ENCODE measurements at regions not wholly inside any gene's neighbourhood (a gene's known extent, or its start where the extent isn't known, plus 50 kb on each side); places are given as distances from the start of the nearest gene placed in this dataset.

DNA sequence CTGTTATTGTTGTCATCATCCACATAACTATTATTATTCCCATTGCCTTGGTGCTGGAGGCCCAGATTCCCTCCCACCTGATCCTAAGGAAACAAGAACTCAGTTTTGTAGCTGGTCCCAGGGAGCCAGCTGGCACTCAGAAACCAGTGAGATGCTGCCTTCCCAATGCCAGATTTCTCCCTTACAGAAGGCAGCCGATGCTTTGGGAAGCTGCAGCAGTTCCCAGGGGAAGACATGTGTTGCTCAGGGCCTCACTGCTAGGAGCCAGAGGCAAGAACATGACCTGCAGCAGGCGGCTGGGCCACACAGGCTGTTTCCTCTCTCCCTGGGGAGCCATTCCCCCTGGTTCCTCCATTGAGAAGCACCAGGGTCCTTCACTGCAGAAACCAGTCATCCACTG, 59.9 kb upstream of the GRIN2A start (continued):
- no peak for TF ChIP-seq ASH2L (IDR thresholded peaks at IDR 0.05; ENCODE audit: low read length)

DNA sequence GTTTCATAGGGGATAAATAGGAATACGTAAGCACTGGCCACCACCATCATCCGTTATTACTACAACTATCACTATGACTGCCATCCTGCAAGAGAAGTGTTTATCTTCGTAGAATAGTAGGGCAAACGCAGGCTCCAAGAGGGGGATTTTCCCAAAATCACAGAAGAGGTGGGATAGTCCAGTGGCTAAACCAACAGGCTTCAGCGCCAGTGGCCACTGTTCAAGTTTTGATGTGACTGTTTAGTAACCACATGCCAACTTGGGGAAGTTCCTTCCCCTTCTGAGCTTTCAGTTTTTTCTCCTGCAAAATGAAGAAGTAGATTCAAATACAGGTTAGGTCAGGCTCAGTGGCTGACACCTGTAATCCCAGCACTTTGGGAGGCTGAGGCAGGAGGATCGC, 60.7 kb upstream of the GRIN2A start:
- H3K36me3 ChIP-seq (ENCODE audit: control insufficient read depth in 2 of 4, insufficient read depth in 4 of 4, low read length in 3 of 4): no peaks in the 10 kb centered on the region
- no peaks in the 10 kb centered on the region for H3K27me3 ChIP-seq (replicated peaks in 1 of 4; ENCODE audit: control insufficient read depth in 3 of 4, extremely low read depth in 1 of 4, insufficient read depth in 3 of 4, low read length in 3 of 4)
- H3K23ac ChIP-seq (ENCODE audit: insufficient read length): no peak overlapping the region
- H3K79me1 ChIP-seq (ENCODE audit: low read depth, low read length): no peaks in the 10 kb centered on the region
- no peak overlapping the region for H3K27ac ChIP-seq (ENCODE audit: low read depth, low read length)
- H3K4me3 ChIP-seq (ENCODE audit: extremely low read depth in 1 of 4, insufficient read depth in 2 of 4, low read depth in 3 of 4, low read length in 4 of 4): no peak overlapping the region
- no peaks in the 10 kb centered on the region for H4K20me1 ChIP-seq (replicated peaks in 1 of 2; ENCODE audit: control insufficient read depth in 1 of 2, insufficient read depth in 2 of 2, low read length in 2 of 2)
- no peak overlapping the region for H4K91ac ChIP-seq (replicated peaks; ENCODE audit: insufficient read length, low read length)
- H4K5ac ChIP-seq (ENCODE audit: insufficient read length, low read depth, low read length): no peak overlapping the region
- no peak overlapping the region for H3K56ac ChIP-seq (replicated peaks; ENCODE audit: insufficient read length, low read depth, low read length)
- H3K4me2 ChIP-seq (ENCODE audit: insufficient read depth in 1 of 2, low read depth in 2 of 2, low read length in 2 of 2): no peak overlapping the region
- 91% methylated on average over 6 of the region's 6 CpGs; no CpG with 5 or more reads in 1 of the 2 experiments for WGBS, 2 experiments (ENCODE audit: extremely low coverage in 1 of 2, insufficient coverage in 1 of 2, insufficient read length in 1 of 2, insufficient replicate concordance in 2 of 2, low coverage in 1 of 2, low lambda C conversion rate in 2 of 2, missing lambda C conversion rate in 1 of 2)
- no peak overlapping the region for H3K14ac ChIP-seq (ENCODE audit: insufficient read length)
- H3K4me1 ChIP-seq (replicated peaks in 1 of 4; ENCODE audit: control insufficient read depth in 3 of 4, insufficient read depth in 4 of 4, low read length in 3 of 4): no peaks in the 10 kb centered on the region; a peak in 1 of 7 replicates
- H2BK15ac ChIP-seq (ENCODE audit: low read length): no peak overlapping the region
- DNase-seq (ENCODE audit: low read depth in 1 of 2, low spot score in 2 of 2) (no peak), FAIRE-seq (no peak)
- no peak overlapping the region for H2BK20ac ChIP-seq (ENCODE audit: low read length)
- no peak overlapping the region for H2BK5ac ChIP-seq (ENCODE audit: low read depth, low read length)
- no peak overlapping the region for H4K8ac ChIP-seq (ENCODE audit: extremely low read depth, insufficient read depth, low read length)
- no peak overlapping the region for H3K18ac ChIP-seq (ENCODE audit: extremely low read depth, low read length)
- ChIA-PET CTCF (ENCODE audit: partially characterized antibody) (interaction anchor here (0.8 kb wide), 1 partner anchor 46 kb away, joined by 3 read pairs; no protein-coding TSS in a partner anchor), POLR2A (ENCODE audit: partially characterized antibody) (no interaction called here)
- H2AK5ac ChIP-seq (ENCODE audit: low read depth, low read length): no peak overlapping the region
- no peak overlapping the region for H2BK120ac ChIP-seq (replicated peaks; ENCODE audit: low read depth, low read length)
- no peak overlapping the region for H3K9ac ChIP-seq (replicated peaks in 1 of 4; ENCODE audit: extremely low read depth in 1 of 4, low read depth in 3 of 4, low read length in 3 of 4)
- no peaks in the 10 kb centered on the region for H3K9me3 ChIP-seq (ENCODE audit: insufficient read depth in 2 of 2, low read depth in 1 of 2, low read length in 1 of 2)
- no peak overlapping the region for H2AFZ ChIP-seq (ENCODE audit: low read length)
- H3K4ac ChIP-seq (replicated peaks; ENCODE audit: insufficient read length, low read depth, low read length): no peak overlapping the region
- H3K79me2 ChIP-seq (ENCODE audit: control insufficient read depth in 1 of 2, insufficient read depth in 2 of 2, low read length in 2 of 2): no peaks in the 10 kb centered on the region
- no peaks in the 10 kb centered on the region for H3K23me2 ChIP-seq (ENCODE audit: low read depth, low read length)
- H2BK12ac ChIP-seq (ENCODE audit: low read depth, low read length): no peak overlapping the region
- no peak for TF ChIP-seq GTF2F1 (IDR thresholded peaks at IDR 0.05; ENCODE audit: borderline replicate concordance, low read depth, low read length)
- no peak for TF ChIP-seq JUND (IDR thresholded peaks at IDR 0.05; ENCODE audit: low read length)
- TF ChIP-seq RBBP5 (IDR thresholded peaks at IDR 0.05; ENCODE audit: borderline replicate concordance, low read depth, low read length): no peak
- no peak for TF ChIP-seq SIN3A (conservative IDR thresholded peaks at IDR 0.05 in 1 of 2, IDR thresholded peaks at IDR 0.05 in 1 of 2; ENCODE audit: low read depth in 1 of 2, low read length in 2 of 2)
- TF ChIP-seq EGR1 (IDR thresholded peaks at IDR 0.05; ENCODE audit: borderline replicate concordance, low read depth, low read length): no peak
- no peak for TF ChIP-seq TEAD4 (IDR thresholded peaks at IDR 0.05; ENCODE audit: low read depth, low read length)
- no peak for TF ChIP-seq SIX5 (IDR thresholded peaks at IDR 0.05; ENCODE audit: low read depth, low read length)
- TF ChIP-seq PHF8 (conservative IDR thresholded peaks at IDR 0.05; ENCODE audit: low read depth, low read length): no peak
- TF ChIP-seq ZNF274 (IDR thresholded peaks at IDR 0.05; ENCODE audit: borderline replicate concordance, extremely low read depth, low read length): no peak
- TF ChIP-seq TCF12 (IDR thresholded peaks at IDR 0.05; ENCODE audit: low read depth, low read length): no peak
- TF ChIP-seq CBX5 (IDR thresholded peaks at IDR 0.05; ENCODE audit: low read depth, low read length): no peak

Data from H1 (cell line).